Stimulated activated CD4-positive, alpha-beta T cell treated with anti-CD3 and anti-CD28 coated beads, Interleukin-15, amount 100 ng/mL, for 1 hour (primary cell): ENCODE measurements at regions not wholly inside any gene's neighbourhood (a gene's known extent, or its start where the extent isn't known, plus 50 kb on each side); places are given as distances from the start of the nearest gene placed in this dataset.

Experiments
- DNase-seq, 2 donors: peaks; one replicate each; pipeline ENCODE4 v3.0.0-alpha.2; 2020; ENCODE audit warnings: low read depth in 1 of 2, low spot score in 1 of 2

DNA sequence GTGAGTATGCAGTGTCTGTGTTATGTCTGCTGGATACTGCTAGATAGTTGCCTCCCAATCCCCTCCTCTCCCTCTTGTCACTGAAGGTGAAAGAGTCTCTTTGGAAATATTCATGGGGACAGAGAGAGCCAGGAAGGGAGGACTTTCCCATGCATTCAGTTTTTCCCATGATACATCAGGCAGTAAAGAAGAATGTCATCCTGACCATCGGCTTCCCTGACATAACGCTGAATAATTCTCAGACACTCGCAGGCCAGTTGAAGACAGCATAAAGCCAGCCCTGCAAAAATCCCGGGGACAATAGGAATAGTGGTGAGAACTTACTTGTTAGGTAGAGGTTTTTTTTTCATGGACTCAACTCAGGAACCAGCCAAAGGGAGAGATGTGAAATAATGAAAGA lies 58.1 kb downstream of the KLF4 start:
- no peak for DNase-seq

- DNase-seq, result no peak
These were observed 59.5 kb downstream of the KLF4 start for GRCh38 chr9:107430071-107430470.

- no peak for DNase-seq
These were observed 63.4 kb downstream of the KLF4 start for GRCh38 chr9:107426126-107426525.

GRCh38 chr9:107425101-107426025 lies 64.2 kb downstream of the KLF4 start:
- DNase-seq, result peak in 1 of 2 donors; percentile 43

GRCh38 chr9:107423540-107423939 lies 66.0 kb downstream of the KLF4 start:
- no peak for DNase-seq

GRCh38 chr9:107422189-107423185 lies 67.1 kb downstream of the KLF4 start:
- DNase-seq, result no peak

DNA sequence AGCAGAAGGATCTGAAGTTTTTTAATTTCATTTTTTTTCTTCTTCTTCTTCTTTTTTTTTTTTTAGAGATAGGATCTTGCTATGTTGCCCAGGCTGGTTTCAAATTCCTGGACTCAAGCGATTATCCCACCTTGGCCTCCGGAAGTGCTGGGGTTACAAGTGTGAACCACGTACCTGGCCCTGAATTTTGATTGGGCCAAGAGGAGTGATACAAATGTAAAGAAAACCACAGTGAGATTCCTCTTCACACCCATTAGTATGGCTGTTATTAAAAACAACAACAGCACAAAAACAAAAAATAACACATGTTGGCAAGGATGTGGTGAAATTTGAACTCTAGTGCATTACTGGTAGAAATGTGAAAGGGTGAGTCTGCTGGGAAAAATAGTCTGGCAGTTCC lies 79.1 kb downstream of the KLF4 start:
- DNase-seq, result no peak

DNA sequence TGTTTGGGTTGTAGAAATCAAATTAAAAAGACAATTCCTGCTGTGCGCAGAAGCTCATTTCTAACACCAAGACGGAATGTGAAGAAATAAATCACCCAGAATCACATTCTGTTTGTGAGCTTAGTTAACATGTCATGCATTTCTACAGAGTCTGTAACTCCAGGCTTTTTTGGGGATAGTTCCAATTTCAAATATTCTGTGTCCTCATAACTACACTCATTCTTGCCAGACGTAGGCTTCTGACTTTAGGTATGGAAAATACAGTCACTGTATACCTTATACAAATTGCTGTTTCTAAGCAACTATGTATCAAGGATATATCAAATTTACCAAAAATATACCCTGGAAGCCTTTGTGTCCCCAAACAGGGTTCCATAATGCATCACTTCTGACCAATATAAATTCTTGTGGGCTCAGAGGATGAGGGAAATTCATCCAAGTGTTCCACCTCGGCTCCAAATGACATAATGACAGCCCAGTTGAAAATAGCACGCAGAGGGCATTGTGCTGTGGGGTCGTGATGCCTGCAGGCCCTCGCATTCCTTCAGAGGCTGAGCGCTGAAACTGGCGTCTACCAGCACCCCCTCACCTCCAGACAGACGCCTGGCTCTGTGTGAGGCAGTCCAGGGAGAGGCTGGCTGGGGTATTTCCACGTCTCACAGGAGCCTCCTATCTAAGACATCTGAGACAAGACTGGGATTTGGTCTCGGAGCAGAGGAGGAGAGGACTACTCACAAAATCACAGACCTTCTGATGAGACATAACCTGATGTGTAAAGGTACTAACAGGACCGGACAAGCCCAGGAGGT lies 79.8 kb downstream of the KLF4 start:
- no peak for DNase-seq

- DNase-seq, result no peak
These were observed 81.9 kb downstream of the KLF4 start for GRCh38 chr9:107407675-107408074.

DNA sequence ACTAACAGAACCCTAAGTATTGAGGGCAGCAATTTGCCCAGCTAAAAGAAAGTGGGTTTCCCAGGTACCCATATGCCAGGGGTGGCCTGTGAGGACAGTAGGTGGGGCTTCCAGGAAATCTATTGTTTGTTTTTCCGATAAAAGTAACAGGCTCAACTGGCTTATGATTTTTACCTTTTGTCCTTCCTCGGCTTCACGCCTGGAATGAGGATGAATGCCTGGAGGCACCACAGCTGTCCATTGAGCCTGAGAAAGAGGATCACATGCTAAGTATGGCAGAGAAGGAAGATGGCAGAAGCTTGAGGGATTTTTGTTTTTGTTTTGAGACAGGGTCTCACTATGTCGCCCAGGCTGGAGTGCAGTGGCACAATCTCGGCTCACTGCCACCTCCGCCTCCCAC lies 84.1 kb downstream of the KLF4 start:
- DNase-seq, result no peak

GRCh38 chr9:107404736-107405135 lies 84.8 kb downstream of the KLF4 start:
- no peak for DNase-seq

DNA sequence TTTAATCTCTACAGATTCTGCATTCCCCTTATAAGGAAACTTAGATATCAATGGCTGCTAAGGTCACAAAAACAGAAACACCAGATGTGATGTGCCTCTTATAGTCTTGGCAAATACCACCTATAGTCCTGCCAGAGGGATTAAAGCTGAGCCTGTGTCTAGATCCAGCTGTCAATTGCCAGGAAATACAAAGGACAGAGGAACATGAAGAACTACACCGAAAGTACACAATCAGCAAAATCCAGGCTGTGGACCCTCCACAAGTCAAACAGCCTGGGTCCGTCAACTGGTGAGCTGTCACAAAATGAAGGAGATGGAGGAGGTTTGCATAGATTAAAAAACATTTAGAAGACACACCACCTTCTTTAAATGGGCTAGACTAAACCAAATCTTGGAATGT lies 85.4 kb downstream of the KLF4 start:
- no peak for DNase-seq

- DNase-seq, result no peak
These were observed 92.2 kb downstream of the KLF4 start for GRCh38 chr9:107397076-107398044.

DNA sequence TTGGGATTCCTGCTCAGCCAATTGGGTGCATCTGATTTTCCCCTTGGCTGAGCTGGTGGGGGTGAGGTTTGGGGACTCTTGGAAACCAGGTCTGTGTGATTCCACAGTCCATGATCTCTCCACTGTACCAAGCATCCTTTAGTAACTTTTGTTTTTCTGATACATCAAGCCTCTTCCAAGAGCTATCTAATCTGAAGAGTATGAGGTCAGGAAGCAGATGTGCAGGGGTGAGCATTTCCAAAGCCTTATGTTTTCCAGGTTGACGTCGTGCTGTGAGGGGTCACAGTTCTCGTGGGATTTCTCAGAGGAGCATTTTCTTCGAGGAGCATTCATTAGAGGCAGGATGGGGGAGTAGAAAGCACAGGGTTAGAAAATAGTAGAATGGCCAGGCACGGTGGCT lies 95.3 kb downstream of the KLF4 start:
- no peak for DNase-seq

GRCh38 chr9:107390778-107391177 lies 98.8 kb downstream of the KLF4 start:
- no peak for DNase-seq

DNA sequence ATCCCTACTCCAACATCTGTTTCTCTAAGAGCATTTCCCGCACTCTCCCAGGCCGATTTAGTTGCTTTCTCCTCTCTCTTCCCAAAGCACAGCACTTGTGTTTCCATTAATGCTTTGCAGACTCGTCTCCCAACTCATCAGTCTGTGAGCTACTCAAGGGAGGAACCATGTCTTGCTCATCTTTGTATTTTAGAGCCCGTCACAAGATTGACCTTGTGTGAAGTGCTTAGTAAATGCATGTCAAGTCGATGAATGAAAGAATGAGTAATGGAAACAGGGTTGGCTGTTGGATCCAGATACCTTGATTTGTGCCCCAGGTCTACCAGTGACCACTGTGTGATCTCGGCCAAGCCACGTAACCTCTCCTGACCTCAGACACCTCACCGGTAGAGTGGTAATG lies 99.3 kb downstream of the KLF4 start:
- DNase-seq, result no peak

DNA sequence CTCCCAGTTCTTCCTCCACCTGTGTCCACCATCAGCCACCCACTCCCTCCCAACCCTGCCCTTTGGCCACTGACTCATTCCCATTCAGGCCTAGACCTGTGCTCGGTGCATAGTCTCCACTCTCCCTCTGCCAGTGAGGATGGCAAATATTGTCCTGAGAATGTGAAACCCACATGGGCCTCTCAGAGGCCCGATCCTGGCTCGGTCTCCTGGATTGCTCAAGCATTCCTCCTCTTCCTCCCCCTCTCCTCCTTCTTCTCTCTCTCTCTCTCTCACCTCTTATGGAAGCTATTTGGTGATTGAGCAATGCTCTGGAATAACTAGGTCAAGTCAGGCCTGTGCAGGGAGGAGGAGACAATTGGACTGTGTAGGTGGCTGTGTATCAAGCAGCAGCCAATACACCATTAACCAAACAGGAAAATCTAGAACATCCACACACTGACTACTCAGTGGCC lies 99.9 kb downstream of the KLF4 start:
- DNase-seq, result no peak

GRCh38 chr9:107388890-107389289 lies 100.7 kb downstream of the KLF4 start:
- no peak for DNase-seq

- DNase-seq, result no peak
These were observed 102.2 kb downstream of the KLF4 start for GRCh38 chr9:107387409-107387808.

GRCh38 chr9:107386396-107386795 lies 103.2 kb downstream of the KLF4 start:
- DNase-seq, result no peak
